Neural progenitor cell (in vitro differentiated cells): ENCODE measurements at regions not wholly inside any gene's neighbourhood (a gene's known extent, or its start where the extent isn't known, plus 50 kb on each side); places are given as distances from the start of the nearest gene placed in this dataset.

Source experiments
- DNase-seq: peaks from one replicate; pipeline ENCODE4 v3.0.0-alpha.2; 2016; ENCODE audit warnings: low spot score
- H2AFZ ChIP-seq: fragments of 200-600 bp; sonication (generic); replicated peaks from 2 replicates; pipeline ENCODE4 v1.6.1; 2016; ENCODE audit warnings: antibody characterized with exemption
- H3F3A ChIP-seq: fragments of 200-600 bp; sonication (generic); 2 replicates; pipeline ENCODE4 v1.6.1; 2016; ENCODE audit warnings: antibody characterized with exemption, low read depth
- H3K27ac ChIP-seq: fragments of 200-600 bp; sonication (generic); 2 replicates; pipeline ENCODE4 v1.5.1; 2016; ENCODE audit warnings: mild to moderate bottlenecking
- H3K27me3 ChIP-seq: fragments of 200-600 bp; sonication (generic); 2 replicates; pipeline ENCODE4 v1.6.1; 2016; ENCODE audit warnings: mild to moderate bottlenecking, moderate library complexity
- H3K36me3 ChIP-seq: fragments of 200-600 bp; sonication (generic); 2 replicates; pipeline ENCODE4 v1.5.1; 2016
- H3K4me1 ChIP-seq: fragments of 200-600 bp; sonication (generic); 2 replicates; pipeline ENCODE4 v1.6.1; 2016; ENCODE audit warnings: mixed run types
- H3K4me2 ChIP-seq: fragments of 200-600 bp; sonication (generic); 2 replicates; pipeline ENCODE4 v1.6.1; 2016
- H3K4me3 ChIP-seq: fragments of 200-600 bp; sonication (generic); 2 replicates; pipeline ENCODE4 v1.5.1; 2016
- H3K79me2 ChIP-seq: fragments of 200-600 bp; sonication (generic); 2 replicates; pipeline ENCODE4 v1.6.1; 2016; ENCODE audit warnings: low read depth
- H3K9ac ChIP-seq: fragments of 200-600 bp; sonication (generic); 2 replicates; pipeline ENCODE4 v1.6.1; 2016
- H3K9me3 ChIP-seq: fragments of 200-600 bp; sonication (generic); 2 replicates; pipeline ENCODE4 v1.5.1; 2016; ENCODE audit warnings: low read depth
- H4K20me1 ChIP-seq: fragments of 200-600 bp; sonication (generic); 2 replicates; pipeline ENCODE4 v1.6.1; 2016; ENCODE audit warnings: low read depth
- H3K27ac Mint-ChIP-seq: 3 replicates; pipeline ENCODE4 v1.8.0; 2021; ENCODE audit warnings: mixed read lengths
- H3K27me3 Mint-ChIP-seq: 2 replicates; pipeline ENCODE4 v1.8.0; 2022; ENCODE audit warnings: low read depth, mild to moderate bottlenecking, inconsistent platforms, moderate library complexity, mixed read lengths; ENCODE audit not compliant: insufficient read depth
- H3K36me3 Mint-ChIP-seq: 3 replicates; pipeline ENCODE4 v1.8.0; 2021; ENCODE audit warnings: mixed read lengths
- H3K4me1 Mint-ChIP-seq: 3 replicates; pipeline ENCODE4 v1.8.0; 2021; ENCODE audit warnings: mixed read lengths
- H3K4me3 Mint-ChIP-seq: 3 replicates; pipeline ENCODE4 v1.8.0; 2021; ENCODE audit warnings: mild to moderate bottlenecking, moderate library complexity, mixed read lengths
- H3K9me3 Mint-ChIP-seq: 3 replicates; pipeline ENCODE4 v1.8.0; 2020; ENCODE audit warnings: mixed read lengths
- EZH2 ChIP-seq: fragments of 200-600 bp; sonication (generic); IDR thresholded peaks from 2 replicates; pipeline ENCODE4 v1.6.1; 2017; ENCODE audit warnings: antibody characterized with exemption, mild to moderate bottlenecking, moderate library complexity
- EZH2phosphoT487 ChIP-seq: fragments of 200-600 bp; sonication (generic); IDR thresholded peaks from 2 replicates; pipeline ENCODE4 v1.6.1; 2017; ENCODE audit warnings: antibody characterized with exemption
- TF ChIP-seq, protein P1 (sequence below): fragments of 200-600 bp; sonication (generic); IDR thresholded peaks from 2 replicates; pipeline ENCODE4 v1.5.1; 2017; ENCODE audit warnings: antibody characterized with exemption, mild to moderate bottlenecking

DNA sequence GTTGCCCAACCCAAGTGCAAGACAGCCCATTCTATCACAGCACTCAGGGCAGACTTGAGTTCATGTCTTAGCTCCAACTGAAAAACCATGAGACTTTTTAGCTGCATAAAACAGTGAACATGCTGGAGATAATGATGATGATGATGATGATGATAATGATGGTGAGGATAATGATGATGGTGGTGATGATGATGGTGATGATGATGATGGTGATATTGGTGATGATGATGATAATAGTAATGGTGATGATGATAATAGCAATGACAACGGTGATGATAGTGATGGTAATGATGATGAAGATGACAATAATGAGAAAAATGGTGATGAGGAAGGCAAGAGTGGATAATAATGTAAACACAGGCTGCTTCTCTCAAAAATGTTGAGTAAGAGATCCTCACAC lies 576.2 kb downstream of the BCL11B start:
- H3K9me3 ChIP-seq, result no peaks in the 10 kb centered on the region
- H3K4me3 Mint-ChIP-seq, result no peak overlapping the region

DNA sequence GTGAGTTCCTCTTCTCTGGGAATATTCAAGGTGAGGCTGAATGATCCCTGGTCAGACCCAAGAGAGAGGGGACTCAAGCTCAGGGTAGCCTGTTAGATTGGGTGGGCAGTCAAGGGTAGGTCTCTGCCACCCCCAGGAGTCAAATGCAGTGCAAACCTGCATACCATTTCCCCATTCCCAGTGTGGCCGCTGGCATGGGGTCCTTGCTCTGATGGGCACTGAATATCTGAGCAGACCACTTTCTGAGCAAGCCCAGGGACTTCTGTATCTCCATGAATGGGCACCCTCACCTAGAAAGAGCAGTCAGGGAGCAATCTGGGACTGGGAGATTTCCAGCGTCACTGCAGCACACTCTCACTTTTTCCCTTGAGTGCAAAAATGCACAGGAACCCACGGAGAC lies 573.7 kb downstream of the BCL11B start:
- Mint-ChIP-seq H3K27me3 (peaks cover 7% of the 10 kb centered on the region), H3K27ac (no peak overlapping the region), H3K36me3 (no peaks in the 10 kb centered on the region), H3K4me3 (no peak overlapping the region), H3K4me1 (peaks cover 13% of the 10 kb centered on the region), H3K9me3 (peaks cover 11% of the 10 kb centered on the region)
- Histone ChIP-seq H2AFZ (no peak overlapping the region), H3K4me3 (no peak overlapping the region), H3F3A (no peaks in the 10 kb centered on the region), H3K9ac (no peak overlapping the region), H3K4me2 (no peak overlapping the region), H3K4me1 (peaks cover 8% of the 10 kb centered on the region), H3K36me3 (no peaks in the 10 kb centered on the region), H3K79me2 (no peaks in the 10 kb centered on the region), H3K9me3 (no peaks in the 10 kb centered on the region), H4K20me1 (no peaks in the 10 kb centered on the region), H3K27me3 (no peaks in the 10 kb centered on the region), H3K27ac (no peak overlapping the region)
- TF ChIP-seq, protein P1, sequence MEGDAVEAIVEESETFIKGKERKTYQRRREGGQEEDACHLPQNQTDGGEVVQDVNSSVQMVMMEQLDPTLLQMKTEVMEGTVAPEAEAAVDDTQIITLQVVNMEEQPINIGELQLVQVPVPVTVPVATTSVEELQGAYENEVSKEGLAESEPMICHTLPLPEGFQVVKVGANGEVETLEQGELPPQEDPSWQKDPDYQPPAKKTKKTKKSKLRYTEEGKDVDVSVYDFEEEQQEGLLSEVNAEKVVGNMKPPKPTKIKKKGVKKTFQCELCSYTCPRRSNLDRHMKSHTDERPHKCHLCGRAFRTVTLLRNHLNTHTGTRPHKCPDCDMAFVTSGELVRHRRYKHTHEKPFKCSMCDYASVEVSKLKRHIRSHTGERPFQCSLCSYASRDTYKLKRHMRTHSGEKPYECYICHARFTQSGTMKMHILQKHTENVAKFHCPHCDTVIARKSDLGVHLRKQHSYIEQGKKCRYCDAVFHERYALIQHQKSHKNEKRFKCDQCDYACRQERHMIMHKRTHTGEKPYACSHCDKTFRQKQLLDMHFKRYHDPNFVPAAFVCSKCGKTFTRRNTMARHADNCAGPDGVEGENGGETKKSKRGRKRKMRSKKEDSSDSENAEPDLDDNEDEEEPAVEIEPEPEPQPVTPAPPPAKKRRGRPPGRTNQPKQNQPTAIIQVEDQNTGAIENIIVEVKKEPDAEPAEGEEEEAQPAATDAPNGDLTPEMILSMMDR, result no peak
- TF ChIP-seq EZH2 (no peak), EZH2phosphoT487 (no peak)
- no peak for DNase-seq

More for the DNA sequence above, 576.2 kb downstream of the BCL11B start:
- Histone ChIP-seq H3F3A (no peaks in the 10 kb centered on the region), H4K20me1 (no peaks in the 10 kb centered on the region), H3K27me3 (no peaks in the 10 kb centered on the region), H2AFZ (no peak overlapping the region), H3K4me1 (peaks cover 5% of the 10 kb centered on the region), H3K4me2 (no peak overlapping the region), H3K79me2 (no peaks in the 10 kb centered on the region), H3K36me3 (no peaks in the 10 kb centered on the region), H3K9ac (no peak overlapping the region), H3K4me3 (no peak overlapping the region), H3K27ac (no peak overlapping the region)
- Mint-ChIP-seq H3K9me3 (peaks cover 11% of the 10 kb centered on the region), H3K27ac (no peak overlapping the region), H3K27me3 (peaks cover 7% of the 10 kb centered on the region), H3K36me3 (no peaks in the 10 kb centered on the region), H3K4me1 (peaks cover 6% of the 10 kb centered on the region)
- TF ChIP-seq, protein P1, result no peak
- TF ChIP-seq EZH2 (no peak), EZH2phosphoT487 (no peak)
- DNase-seq, result no peak

DNA sequence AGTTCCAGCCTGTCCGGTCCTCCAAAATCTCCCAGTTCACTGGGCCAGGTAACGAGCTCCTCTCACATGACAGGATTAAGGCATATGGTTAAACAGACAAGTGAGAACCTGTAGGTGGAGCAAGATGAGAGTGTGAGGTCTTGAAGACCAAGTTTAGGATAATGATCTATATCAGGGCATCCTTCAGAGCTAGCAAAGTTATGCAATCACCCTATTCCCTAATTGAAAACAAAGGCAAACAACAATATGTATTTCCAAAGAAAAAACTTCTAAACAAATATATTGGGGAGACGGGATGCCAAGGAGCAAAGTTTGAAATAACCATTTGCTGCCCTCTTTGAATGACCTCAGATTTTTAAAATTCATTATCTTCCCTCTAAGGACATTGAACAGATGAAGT lies 571.2 kb downstream of the BCL11B start:
- peaks cover 10% of the 10 kb centered on the region for H3K9me3 Mint-ChIP-seq
- H3K27ac Mint-ChIP-seq, result no peak overlapping the region
- H4K20me1 ChIP-seq, result no peaks in the 10 kb centered on the region
- H3K36me3 ChIP-seq, result no peaks in the 10 kb centered on the region
- H3K4me2 ChIP-seq, result no peak overlapping the region
- H3K4me1 ChIP-seq, result peaks cover 8% of the 10 kb centered on the region
- H3K36me3 Mint-ChIP-seq, result no peaks in the 10 kb centered on the region
- no peak for DNase-seq
- H3K4me1 Mint-ChIP-seq, result peaks cover 16% of the 10 kb centered on the region
- H3K9me3 ChIP-seq, result no peaks in the 10 kb centered on the region
- H3F3A ChIP-seq, result no peaks in the 10 kb centered on the region
- no peak overlapping the region for H3K4me3 Mint-ChIP-seq
- H3K27me3 ChIP-seq, result no peaks in the 10 kb centered on the region
- H3K79me2 ChIP-seq, result no peaks in the 10 kb centered on the region
- H3K9ac ChIP-seq, result no peak overlapping the region
- no peak for TF ChIP-seq EZH2phosphoT487
- TF ChIP-seq EZH2, result no peak
- TF ChIP-seq, protein P1, result no peak
- no peak overlapping the region for H3K27ac ChIP-seq
- H3K4me3 ChIP-seq, result no peak overlapping the region
- H2AFZ ChIP-seq, result no peak overlapping the region
- H3K27me3 Mint-ChIP-seq, result peaks cover 7% of the 10 kb centered on the region
